Loucy (cell line): ENCODE measurements at regions not wholly inside any gene's neighbourhood (a gene's known extent, or its start where the extent isn't known, plus 50 kb on each side); places are given as distances from the start of the nearest gene placed in this dataset.

ENCODE experiments used
- CTCF ChIP-seq: fragments of 200-600 bp; sonication (generic); conservative IDR thresholded peaks from 2 replicates; pipeline ENCODE4 v1.5.1; 2014; ENCODE audit warnings: mild to moderate bottlenecking, antibody characterized with exemption, low read length
- EZH2phosphoT487 ChIP-seq: fragments of 200-600 bp; IDR thresholded peaks from 2 replicates; pipeline ENCODE4 v1.6.1; 2018; ENCODE audit warnings: antibody characterized with exemption, mild to moderate bottlenecking, moderate library complexity, borderline replicate concordance

GRCh38 chr1:93740157-93740556, 58.5 kb upstream of the BCAR3 start:
- TF ChIP-seq CTCF: no peak
- TF ChIP-seq EZH2phosphoT487: no peak
